ENCODE measurements at regions not wholly inside any gene's neighbourhood (a gene's known extent, or its start where the extent isn't known, plus 50 kb on each side); places are given as distances from the start of the nearest gene placed in this dataset.

DNA sequence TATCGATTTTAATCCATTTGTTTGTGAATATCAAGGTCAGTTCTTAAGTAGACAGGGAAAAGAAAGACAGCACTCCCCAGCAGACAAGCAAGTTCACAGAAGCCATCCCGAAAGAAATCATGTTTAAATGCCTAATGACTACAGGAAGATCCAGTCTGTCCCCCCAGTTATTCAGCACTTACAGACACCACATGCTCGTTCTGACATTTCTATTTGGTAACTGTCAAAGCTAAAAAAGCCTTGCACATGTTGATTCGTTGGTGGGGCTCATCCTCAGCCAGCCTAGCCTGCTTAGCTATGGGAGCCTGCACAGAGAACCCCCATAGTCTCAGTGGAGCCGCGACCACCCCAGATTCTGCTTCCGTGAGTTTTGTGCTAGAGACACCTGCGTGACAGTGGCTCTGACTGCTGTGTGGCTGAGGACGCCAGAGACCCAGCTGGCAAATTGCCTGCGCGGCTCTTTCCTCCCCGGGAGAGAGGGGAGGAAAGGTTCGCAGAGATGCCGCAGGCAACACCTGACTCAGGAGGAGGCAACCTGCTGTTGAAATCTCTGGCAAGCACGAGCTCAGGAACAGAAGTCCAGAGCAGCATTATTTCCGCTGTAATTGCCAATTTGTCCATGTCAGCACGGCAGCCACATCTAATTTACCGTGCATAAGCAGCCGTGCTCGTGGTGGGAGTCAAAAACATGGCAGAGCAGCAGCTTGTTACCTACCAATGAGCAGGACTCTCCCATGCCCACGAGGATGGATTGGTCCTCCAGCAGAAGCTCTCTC is 194.2 kb downstream of the GPAM start:
- ATAC-seq = no peak
- no peak overlapping the region for H3K4me3 Mint-ChIP-seq
- H3K36me3 Mint-ChIP-seq = no peaks in the 10 kb centered on the region
- no peak for DNase-seq
- intact Hi-C loops (cut with micrococcal nuclease) = no loop called here
- peaks cover 0 to 30% (median 10%) of the 10 kb centered on the region in 5 donors for H3K27me3 Mint-ChIP-seq
- Histone ChIP-seq H3K4me1 (ENCODE audit: control insufficient read depth in 2 of 2, insufficient read depth in 2 of 2, low read length in 2 of 2) (no peaks in the 10 kb centered on the region), H3K9me3 (ENCODE audit: control insufficient read depth in 2 of 3, low read length in 3 of 3) (no peaks in the 10 kb centered on the region), H3K27ac (ENCODE audit: low read depth, low read length) (no peak overlapping the region), H3K27me3 (ENCODE audit: control insufficient read depth in 2 of 2, insufficient read depth in 2 of 2, low read length in 2 of 2) (no peaks in the 10 kb centered on the region), H3K4me3 (ENCODE audit: low read length) (no peak overlapping the region), H3K36me3 (ENCODE audit: control insufficient read depth in 2 of 3, insufficient read depth in 3 of 3, low read length in 3 of 3) (no peaks in the 10 kb centered on the region)
- H3K4me1 Mint-ChIP-seq = no peaks in the 10 kb centered on the region
- peaks cover 0 to 7% (median 0%) of the 10 kb centered on the region in 11 donors for H3K9me3 Mint-ChIP-seq
- ChIA-PET CTCF (no interaction called here), POLR2A (no interaction called here)
- H3K27ac Mint-ChIP-seq = no peak overlapping the region

DNA sequence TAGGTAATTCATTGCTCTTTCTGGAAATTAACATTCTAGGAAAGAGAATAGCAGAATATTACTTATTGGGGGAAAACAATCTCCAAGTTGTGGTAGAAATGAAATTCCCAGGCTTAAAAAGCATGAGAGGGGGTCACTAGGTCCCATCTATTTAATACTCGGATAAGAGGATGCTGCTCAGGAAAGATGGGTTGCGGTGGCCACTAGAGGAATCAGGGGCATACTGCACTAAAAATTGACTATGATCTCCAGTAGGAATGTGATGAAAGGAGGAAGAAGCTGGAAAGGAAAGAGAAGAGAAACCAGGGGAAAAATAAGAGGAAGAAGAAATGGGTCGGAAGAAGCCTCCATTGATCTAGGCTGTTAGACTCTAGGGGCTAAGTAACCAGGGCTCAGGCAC is 192.8 kb downstream of the GPAM start:
- ChIA-PET CTCF (no interaction called here), POLR2A (no interaction called here)
- no peaks in the 10 kb centered on the region for H3K4me1 ChIP-seq (ENCODE audit: control insufficient read depth in 2 of 2, insufficient read depth in 2 of 2, low read length in 2 of 2)
- no peaks in the 10 kb centered on the region for H3K4me1 Mint-ChIP-seq
- H3K27ac ChIP-seq (ENCODE audit: low read depth, low read length) = no peak overlapping the region
- no peak overlapping the region for H3K4me3 Mint-ChIP-seq
- no peak overlapping the region for H3K4me3 ChIP-seq (ENCODE audit: low read length)
- peaks cover 0 to 30% (median 10%) of the 10 kb centered on the region in 5 donors for H3K27me3 Mint-ChIP-seq
- DNase-seq (no peak), ATAC-seq (no peak)
- H3K36me3 ChIP-seq (ENCODE audit: control insufficient read depth in 2 of 3, insufficient read depth in 3 of 3, low read length in 3 of 3) = no peaks in the 10 kb centered on the region
- no peaks in the 10 kb centered on the region for H3K27me3 ChIP-seq (ENCODE audit: control insufficient read depth in 2 of 2, insufficient read depth in 2 of 2, low read length in 2 of 2)
- no peaks in the 10 kb centered on the region for H3K9me3 ChIP-seq (ENCODE audit: control insufficient read depth in 2 of 3, low read length in 3 of 3)
- H3K9me3 Mint-ChIP-seq = peaks cover 0 to 6% (median 3%) of the 10 kb centered on the region in 11 donors
- no peak overlapping the region for H3K27ac Mint-ChIP-seq
- intact Hi-C loops (cut with micrococcal nuclease) = no loop called here
- H3K36me3 Mint-ChIP-seq = no peaks in the 10 kb centered on the region

DNA sequence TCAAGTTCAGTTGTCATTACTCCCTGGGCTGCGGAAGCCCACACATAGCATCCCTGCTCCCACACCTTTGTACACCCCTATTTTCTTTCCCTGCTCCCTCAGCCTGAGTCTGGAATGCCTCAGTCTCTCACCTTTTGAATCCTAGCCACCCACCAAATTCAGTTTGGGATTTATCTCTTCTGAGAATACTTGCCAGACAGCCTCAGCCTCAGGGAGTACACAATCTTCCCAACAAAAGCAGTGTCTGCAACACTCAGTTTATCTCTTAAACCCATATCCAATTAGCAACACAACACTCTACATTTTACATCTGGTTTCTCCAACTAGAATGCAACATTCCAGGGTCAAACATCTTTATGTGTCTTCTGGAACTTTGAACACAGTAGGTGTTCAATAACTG is 190.2 kb downstream of the GPAM start:
- no peaks in the 10 kb centered on the region for H3K4me1 ChIP-seq (ENCODE audit: control insufficient read depth in 2 of 2, insufficient read depth in 2 of 2, low read length in 2 of 2)
- H3K4me3 ChIP-seq (ENCODE audit: low read length) = no peak overlapping the region
- no peak for DNase-seq
- no peak overlapping the region for H3K27ac Mint-ChIP-seq
- POLR2A ChIA-PET = no interaction called here
- no peaks in the 10 kb centered on the region for H3K36me3 ChIP-seq (ENCODE audit: control insufficient read depth in 2 of 3, insufficient read depth in 3 of 3, low read length in 3 of 3)
- H3K27ac ChIP-seq (ENCODE audit: low read depth, low read length) = no peak overlapping the region
- peaks cover 0 to 2% (median 0%) of the 10 kb centered on the region in 7 donors for H3K4me1 Mint-ChIP-seq
- no peak for ATAC-seq
- peaks cover 0 to 7% (median 0%) of the 10 kb centered on the region in 11 donors for H3K9me3 Mint-ChIP-seq
- CTCF ChIA-PET = no interaction called here
- no peaks in the 10 kb centered on the region for H3K27me3 ChIP-seq (ENCODE audit: control insufficient read depth in 2 of 2, insufficient read depth in 2 of 2, low read length in 2 of 2)
- no peaks in the 10 kb centered on the region for H3K9me3 ChIP-seq (ENCODE audit: control insufficient read depth in 2 of 3, low read length in 3 of 3)
- no peak overlapping the region for H3K4me3 Mint-ChIP-seq
- H3K36me3 Mint-ChIP-seq = no peaks in the 10 kb centered on the region
- peaks cover 0 to 23% (median 15%) of the 10 kb centered on the region in 5 donors for H3K27me3 Mint-ChIP-seq
- intact Hi-C loops (cut with micrococcal nuclease) = no loop called here

DNA sequence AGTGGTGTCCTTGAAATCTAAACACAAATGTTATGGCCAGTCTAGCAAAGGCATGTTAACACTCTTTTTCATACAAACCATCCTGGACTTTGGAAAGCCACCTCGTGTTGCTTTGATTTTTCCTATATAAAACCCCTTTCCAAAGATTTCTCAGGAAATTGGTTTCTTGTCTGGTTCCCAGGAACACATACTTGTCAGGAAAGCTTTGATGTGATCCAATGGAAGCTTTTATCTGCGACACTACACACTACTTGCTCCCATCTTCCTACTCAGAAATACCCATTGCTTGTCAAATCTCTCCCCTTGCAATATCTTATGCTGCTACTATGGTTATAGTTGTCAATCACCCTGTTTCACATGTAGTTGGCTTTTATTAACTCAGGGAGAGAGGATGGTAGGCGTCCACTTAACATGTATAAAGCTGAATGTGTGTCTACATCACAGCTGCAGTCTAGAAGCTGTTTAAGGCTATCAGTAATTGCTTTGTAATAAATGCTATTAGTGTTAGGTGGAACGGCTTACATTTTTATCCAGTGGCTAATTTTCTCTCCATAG is 189.6 kb downstream of the GPAM start:
- ChIA-PET POLR2A (no interaction called here), CTCF (no interaction called here)
- peaks cover 0 to 22% (median 17%) of the 10 kb centered on the region in 5 donors for H3K27me3 Mint-ChIP-seq
- no peak overlapping the region for H3K27ac Mint-ChIP-seq
- no peaks in the 10 kb centered on the region for H3K9me3 ChIP-seq (ENCODE audit: control insufficient read depth in 2 of 3, low read length in 3 of 3)
- H3K4me1 Mint-ChIP-seq = peaks cover 0 to 2% (median 0%) of the 10 kb centered on the region in 7 donors
- H3K9me3 Mint-ChIP-seq = peaks cover 0 to 7% (median 0%) of the 10 kb centered on the region in 11 donors
- no peaks in the 10 kb centered on the region for H3K27me3 ChIP-seq (ENCODE audit: control insufficient read depth in 2 of 2, insufficient read depth in 2 of 2, low read length in 2 of 2)
- no peak overlapping the region for H3K4me3 Mint-ChIP-seq
- H3K36me3 Mint-ChIP-seq = no peaks in the 10 kb centered on the region
- no peaks in the 10 kb centered on the region for H3K36me3 ChIP-seq (ENCODE audit: control insufficient read depth in 2 of 3, insufficient read depth in 3 of 3, low read length in 3 of 3)
- H3K4me3 ChIP-seq (ENCODE audit: low read length) = no peak overlapping the region
- ATAC-seq (no peak), DNase-seq (no peak)
- intact Hi-C loops (cut with micrococcal nuclease) = no loop called here
- H3K4me1 ChIP-seq (ENCODE audit: control insufficient read depth in 2 of 2, insufficient read depth in 2 of 2, low read length in 2 of 2) = no peaks in the 10 kb centered on the region
- no peak overlapping the region for H3K27ac ChIP-seq (ENCODE audit: low read depth, low read length)

DNA sequence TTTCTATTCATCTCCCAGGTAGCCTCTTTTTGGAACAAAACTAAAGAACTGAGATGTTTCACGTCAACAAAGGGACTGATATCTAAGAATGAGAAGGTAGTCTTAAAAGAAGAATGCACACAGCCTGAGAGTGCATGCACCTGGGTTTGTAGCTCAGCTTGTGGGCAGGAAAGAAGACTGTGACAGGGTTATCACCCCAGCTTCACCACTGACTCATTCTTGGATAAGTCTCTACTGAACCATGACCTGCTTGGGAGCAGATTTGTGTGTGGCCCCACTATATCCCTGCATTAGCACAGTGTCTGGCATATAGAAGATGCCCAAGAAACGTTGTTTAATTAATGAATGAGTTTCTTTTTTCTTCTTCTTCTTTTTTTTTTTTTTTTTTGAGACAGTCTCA is 187.5 kb downstream of the GPAM start:
- H3K27ac Mint-ChIP-seq = no peak overlapping the region
- H3K4me1 ChIP-seq (ENCODE audit: control insufficient read depth in 2 of 2, insufficient read depth in 2 of 2, low read length in 2 of 2) = no peaks in the 10 kb centered on the region
- no peaks in the 10 kb centered on the region for H3K27me3 ChIP-seq (ENCODE audit: control insufficient read depth in 2 of 2, insufficient read depth in 2 of 2, low read length in 2 of 2)
- DNase-seq = no peak
- H3K27me3 Mint-ChIP-seq = peaks cover 0 to 18% (median 13%) of the 10 kb centered on the region in 5 donors
- POLR2A ChIA-PET = no interaction called here
- H3K36me3 ChIP-seq (ENCODE audit: control insufficient read depth in 2 of 3, insufficient read depth in 3 of 3, low read length in 3 of 3) = no peaks in the 10 kb centered on the region
- CTCF ChIA-PET = no interaction called here
- H3K4me3 ChIP-seq (ENCODE audit: low read length) = no peak overlapping the region
- no peaks in the 10 kb centered on the region for H3K9me3 ChIP-seq (ENCODE audit: control insufficient read depth in 2 of 3, low read length in 3 of 3)
- H3K27ac ChIP-seq (ENCODE audit: low read depth, low read length) = no peak overlapping the region
- H3K36me3 Mint-ChIP-seq = no peaks in the 10 kb centered on the region
- peaks cover 0 to 2% (median 0%) of the 10 kb centered on the region in 7 donors for H3K4me1 Mint-ChIP-seq
- H3K4me3 Mint-ChIP-seq = no peak overlapping the region
- intact Hi-C loops (cut with micrococcal nuclease) = no loop called here
- no peak for ATAC-seq
- H3K9me3 Mint-ChIP-seq = peaks cover 0 to 8% (median 0%) of the 10 kb centered on the region in 11 donors

DNA sequence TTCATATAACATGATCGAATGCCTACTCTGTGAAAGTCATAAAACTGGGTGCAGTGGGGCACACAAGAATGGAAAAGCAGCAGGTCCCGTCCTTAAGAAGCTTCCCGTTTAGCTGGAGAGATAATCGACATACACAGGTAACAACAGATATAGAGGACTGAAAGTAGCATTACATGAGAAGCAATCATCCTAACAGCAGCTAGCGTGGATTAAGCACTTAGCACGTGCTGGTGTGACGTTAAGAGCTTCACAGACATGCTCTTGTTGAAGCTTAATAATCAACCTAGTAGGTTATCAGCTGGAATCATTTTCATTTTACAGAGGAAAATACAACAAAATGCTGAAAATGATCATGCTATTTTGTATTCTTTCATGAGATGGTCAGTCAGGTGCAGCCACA is 184.8 kb downstream of the GPAM start:
- Mint-ChIP-seq H3K27me3 (peaks cover 0 to 21% (median 10%) of the 10 kb centered on the region in 5 donors), H3K36me3 (no peaks in the 10 kb centered on the region), H3K27ac (no peak overlapping the region), H3K4me1 (peaks cover 0 to 2% (median 0%) of the 10 kb centered on the region in 7 donors), H3K9me3 (peaks cover 0 to 12% (median 0%) of the 10 kb centered on the region in 11 donors), H3K4me3 (no peak overlapping the region)
- intact Hi-C loops (cut with micrococcal nuclease) = no loop called here
- no peaks in the 10 kb centered on the region for H3K36me3 ChIP-seq (ENCODE audit: control insufficient read depth in 2 of 3, insufficient read depth in 3 of 3, low read length in 3 of 3)
- H3K4me1 ChIP-seq (ENCODE audit: control insufficient read depth in 2 of 2, insufficient read depth in 2 of 2, low read length in 2 of 2) = no peaks in the 10 kb centered on the region
- H3K27ac ChIP-seq (ENCODE audit: low read depth, low read length) = no peak overlapping the region
- no peaks in the 10 kb centered on the region for H3K27me3 ChIP-seq (ENCODE audit: control insufficient read depth in 2 of 2, insufficient read depth in 2 of 2, low read length in 2 of 2)
- CTCF ChIA-PET = no interaction called here
- DNase-seq (no peak), ATAC-seq (no peak)
- POLR2A ChIA-PET = no interaction called here
- H3K4me3 ChIP-seq (ENCODE audit: low read length) = no peak overlapping the region
- no peaks in the 10 kb centered on the region for H3K9me3 ChIP-seq (ENCODE audit: control insufficient read depth in 2 of 3, low read length in 3 of 3)

Measured in naive thymus-derived CD4-positive, alpha-beta T cell (primary cell).